WTC11 (cell line): ENCODE measurements at regions not wholly inside any gene's neighbourhood (a gene's known extent, or its start where the extent isn't known, plus 50 kb on each side); places are given as distances from the start of the nearest gene placed in this dataset.

ENCODE experiments used
- CTCF ChIP-seq: fragments of 200-600 bp; IDR thresholded peaks from 2 replicates; pipeline ENCODE4 v1.8.0; 2022; ENCODE audit warnings: antibody characterized with exemption
- KAT7 ChIP-seq: sonication (generic); formaldehyde crosslinking; IDR thresholded peaks from 2 replicates; pipeline ENCODE4 v1.8.1; 2023; ENCODE audit warnings: missing genetic modification reagents, mild to moderate bottlenecking, borderline replicate concordance
- NFYB ChIP-seq: sonication (generic); formaldehyde crosslinking; conservative IDR thresholded peaks from 2 replicates; pipeline ENCODE4 v1.8.0; 2022; ENCODE audit warnings: low read depth, missing genetic modification reagents
- RELA ChIP-seq: sonication (generic); formaldehyde crosslinking; IDR thresholded peaks from 2 replicates; pipeline ENCODE4 v1.8.1; 2022; ENCODE audit warnings: missing genetic modification reagents, mild to moderate bottlenecking, borderline replicate concordance
- ZNF121 ChIP-seq: sonication (generic); formaldehyde crosslinking; IDR thresholded peaks from 2 replicates; pipeline ENCODE4 v1.8.0; 2023; ENCODE audit warnings: missing genetic modification reagents
- ZNF671 ChIP-seq: fragments of 250-450 bp; sonication (Bioruptor Pico); IDR thresholded peaks from 2 replicates; pipeline ENCODE4 v1.8.0; 2021; ENCODE audit warnings: mild to moderate bottlenecking
- TF ChIP-seq, protein P1 (sequence below): sonication (generic); formaldehyde crosslinking; IDR thresholded peaks from 2 replicates; pipeline ENCODE4 v1.8.1; 2023; ENCODE audit warnings: mild to moderate bottlenecking, missing genetic modification reagents, moderate library complexity

DNA sequence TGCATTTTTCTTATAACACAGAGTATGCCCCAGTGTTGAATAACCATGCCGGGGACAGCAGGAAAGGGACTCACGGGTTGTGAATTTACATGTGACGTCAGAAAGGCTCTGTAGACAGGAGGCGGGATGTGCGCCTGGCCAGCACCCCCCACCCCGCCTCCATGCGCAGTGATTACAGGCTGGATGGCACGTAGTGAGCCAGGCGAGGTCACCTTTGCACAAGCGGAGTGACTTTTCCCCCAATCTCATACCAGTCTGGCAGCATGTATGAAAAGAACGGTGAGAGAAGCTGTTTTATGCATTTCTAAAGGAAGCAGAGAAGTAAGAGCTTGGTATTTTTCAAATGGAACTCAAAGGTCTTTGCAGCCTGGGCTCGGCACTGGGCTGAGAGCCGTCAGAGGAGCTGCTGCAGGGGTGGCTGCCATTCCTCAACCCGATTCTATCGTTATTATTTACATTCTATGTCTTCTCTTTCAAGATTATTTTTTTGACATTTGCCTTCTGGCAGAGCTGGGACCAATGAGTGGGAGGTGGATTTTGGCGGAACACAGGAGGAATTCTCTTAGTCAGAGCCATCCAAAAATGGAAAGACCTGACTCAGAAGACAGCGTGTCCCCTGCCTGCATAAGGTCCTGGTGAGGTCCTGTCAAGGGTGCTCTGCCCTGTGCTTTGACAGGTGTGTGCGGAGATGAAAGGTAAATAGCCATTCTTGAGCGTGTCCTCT, 115.6 kb upstream of the SLC45A1 start:
- no peak for TF ChIP-seq KAT7 (CRISPR knock-in tag)
- no peak for TF ChIP-seq CTCF
- TF ChIP-seq, protein P1, sequence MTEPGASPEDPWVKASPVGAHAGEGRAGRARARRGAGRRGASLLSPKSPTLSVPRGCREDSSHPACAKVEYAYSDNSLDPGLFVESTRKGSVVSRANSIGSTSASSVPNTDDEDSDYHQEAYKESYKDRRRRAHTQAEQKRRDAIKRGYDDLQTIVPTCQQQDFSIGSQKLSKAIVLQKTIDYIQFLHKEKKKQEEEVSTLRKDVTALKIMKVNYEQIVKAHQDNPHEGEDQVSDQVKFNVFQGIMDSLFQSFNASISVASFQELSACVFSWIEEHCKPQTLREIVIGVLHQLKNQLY (CRISPR knock-in tag) = no peak
- TF ChIP-seq NFYB (CRISPR knock-in tag) = no peak
- no peak for TF ChIP-seq ZNF121 (CRISPR knock-in tag)
- TF ChIP-seq RELA (CRISPR knock-in tag) = no peak
- no peak for TF ChIP-seq ZNF671 (CRISPR knock-in tag)
